ENCODE measurements at regions not wholly inside any gene's neighbourhood (a gene's known extent, or its start where the extent isn't known, plus 50 kb on each side); places are given as distances from the start of the nearest gene placed in this dataset.

GRCh38 chr5:171509467-171509866 is 90.0 kb downstream of the FGF18 start:
- no peak for DNase-seq (ENCODE audit: low spot score)
- in situ Hi-C loops (cut with HindIII; ENCODE audit: low sequenced_read_pairs), result no loop called here

DNA sequence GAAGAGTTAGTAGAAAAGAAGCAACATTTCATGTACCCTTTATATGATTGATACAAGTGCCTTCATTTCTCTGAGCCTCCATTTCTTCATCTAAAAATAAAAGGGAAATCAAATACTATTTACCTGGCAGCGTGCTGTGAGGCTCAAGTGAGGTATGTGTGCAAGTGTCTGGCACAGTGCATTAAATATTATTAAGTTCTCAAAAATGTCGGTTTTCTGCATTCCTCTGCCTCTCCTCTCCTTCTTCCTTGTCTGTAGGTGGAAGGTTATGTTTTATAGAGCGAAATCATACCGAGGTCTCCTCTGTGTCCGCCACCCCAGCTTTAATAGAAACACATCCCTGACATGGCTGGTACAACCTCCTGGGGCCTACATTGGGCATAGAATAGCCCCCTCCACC is 93.0 kb downstream of the FGF18 start:
- no peak for DNase-seq (ENCODE audit: low spot score)
- in situ Hi-C loops (cut with HindIII; ENCODE audit: low sequenced_read_pairs), result no loop called here

- in situ Hi-C loops (cut with HindIII; ENCODE audit: low sequenced_read_pairs), result no loop called here
- no peak for DNase-seq (ENCODE audit: low spot score)
These were observed 94.1 kb downstream of the FGF18 start for GRCh38 chr5:171513591-171513990.

DNA sequence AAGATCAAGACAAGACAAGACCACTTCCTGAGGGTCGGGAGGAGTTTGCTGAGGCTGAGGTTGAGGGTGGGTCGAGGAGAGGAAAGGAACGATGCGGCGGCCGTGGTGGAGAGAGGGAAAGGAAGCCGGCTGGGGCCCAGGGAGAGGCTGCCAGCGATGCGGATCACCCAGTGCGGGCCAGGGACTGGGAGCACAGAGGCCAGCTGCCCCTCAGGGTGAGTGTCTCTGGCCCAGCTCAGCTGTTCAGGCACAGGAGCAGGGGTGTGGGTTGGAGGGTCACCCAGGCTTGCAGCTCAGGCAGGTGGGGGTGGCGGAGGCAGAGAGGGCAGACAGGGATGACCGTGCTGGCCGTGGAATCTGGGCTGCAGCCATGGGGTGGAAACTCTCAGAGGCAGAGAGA is 99.5 kb downstream of the FGF18 start:
- DNase-seq (ENCODE audit: low spot score), result no peak
- in situ Hi-C loops (cut with HindIII; ENCODE audit: low sequenced_read_pairs), result no loop called here

DNA sequence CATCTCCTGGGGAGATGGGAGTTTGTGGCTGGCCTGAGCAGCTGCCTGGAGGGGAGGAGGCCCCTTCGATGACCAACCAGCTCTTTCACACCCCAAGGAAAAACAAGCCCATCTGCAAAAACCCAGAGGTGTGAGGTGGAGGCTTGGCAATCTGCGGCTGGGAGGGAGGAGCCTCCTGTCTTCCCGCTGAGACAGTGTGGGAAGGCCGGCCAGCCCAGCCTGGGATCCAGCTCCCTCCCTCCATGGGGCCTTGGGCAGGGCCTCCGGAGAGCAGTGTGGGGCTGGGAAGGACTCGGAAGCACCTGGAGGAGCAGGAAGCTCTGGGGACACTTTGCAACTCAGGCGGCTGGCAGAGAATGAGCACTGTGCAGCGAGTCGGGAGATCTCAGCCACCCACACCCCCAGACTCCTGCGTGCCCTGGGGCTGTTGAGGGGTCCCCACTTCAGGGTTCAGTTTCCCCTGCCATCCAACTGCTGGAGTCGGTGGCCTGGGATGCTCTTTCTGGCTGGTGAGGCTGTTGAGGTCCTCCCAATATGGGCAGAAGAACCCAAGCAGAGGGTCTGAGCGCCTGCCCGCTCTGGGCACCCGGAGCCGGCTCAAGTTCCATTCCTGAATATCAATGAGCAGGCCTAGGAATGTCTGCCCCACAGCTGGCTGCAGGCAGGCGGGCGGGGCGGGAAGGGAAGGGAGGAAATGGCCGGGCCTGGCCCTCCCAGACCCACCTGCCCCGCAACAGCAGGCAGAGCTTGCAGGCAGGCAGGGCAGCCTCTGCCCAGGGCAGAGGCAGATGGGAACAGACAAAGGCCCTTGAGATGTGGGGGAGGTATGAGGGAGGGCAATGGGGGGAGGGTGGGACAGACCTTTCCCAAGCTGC is 101.1 kb downstream of the FGF18 start:
- DNase-seq (ENCODE audit: low spot score), result no peak
- in situ Hi-C loops (cut with HindIII; ENCODE audit: low sequenced_read_pairs), result no loop called here

DNA sequence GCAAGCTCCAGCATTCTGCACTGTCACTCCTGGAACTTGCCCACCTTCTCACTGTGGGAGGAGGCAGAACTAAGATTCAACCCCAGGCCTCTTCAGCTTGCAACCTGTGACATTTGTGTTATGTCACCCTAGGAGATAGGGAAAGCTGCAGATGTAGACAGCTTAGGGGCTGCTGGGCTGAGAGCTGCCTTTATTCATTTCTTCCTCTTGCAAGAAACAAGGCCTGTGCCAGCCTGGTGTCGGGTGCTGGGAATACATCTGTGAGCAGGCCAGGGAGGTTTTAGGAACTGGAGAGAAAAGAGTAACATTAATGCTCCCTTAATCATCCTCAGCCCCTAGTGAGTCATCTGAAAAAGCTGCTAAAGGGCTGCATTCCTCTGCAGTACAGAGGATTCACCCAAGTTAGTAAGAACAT is 101.8 kb downstream of the FGF18 start:
- DNase-seq (ENCODE audit: low spot score), result no peak
- in situ Hi-C loops (cut with HindIII; ENCODE audit: low sequenced_read_pairs), result no loop called here

- in situ Hi-C loops (cut with HindIII; ENCODE audit: low sequenced_read_pairs), result no loop called here
These were observed 102.2 kb downstream of the FGF18 start for GRCh38 chr5:171521679-171522078.

DNA sequence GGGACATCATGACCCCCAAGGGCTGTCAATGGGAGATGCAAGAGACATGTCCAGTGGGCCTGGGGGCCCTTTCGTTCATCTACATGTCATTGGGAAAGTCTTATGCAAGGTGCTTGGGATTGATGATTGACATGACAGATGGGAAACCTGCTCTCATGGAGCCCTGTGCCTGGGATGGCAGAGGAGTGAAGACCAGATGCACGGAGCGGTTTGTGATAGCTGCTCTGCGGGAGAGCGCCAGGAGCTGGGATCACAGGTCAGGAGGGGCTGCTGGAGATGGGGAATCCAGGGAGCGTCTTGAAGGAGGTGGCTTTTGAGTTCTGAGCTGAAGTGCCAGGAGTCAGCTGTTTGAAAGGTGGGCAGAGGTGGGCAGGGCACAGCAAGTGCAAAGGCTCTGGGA is 104.3 kb downstream of the FGF18 start:
- in situ Hi-C loops (cut with HindIII; ENCODE audit: low sequenced_read_pairs), result no loop called here
- DNase-seq (ENCODE audit: low spot score), result no peak

More at GRCh38 chr5:171521679-171522078, 102.2 kb downstream of the FGF18 start:
- no peak for DNase-seq (ENCODE audit: low spot score)

GRCh38 chr5:171524466-171524865 is 105.0 kb downstream of the FGF18 start:
- in situ Hi-C loops (cut with HindIII; ENCODE audit: low sequenced_read_pairs), result no loop called here
- no peak for DNase-seq (ENCODE audit: low spot score)

DNA sequence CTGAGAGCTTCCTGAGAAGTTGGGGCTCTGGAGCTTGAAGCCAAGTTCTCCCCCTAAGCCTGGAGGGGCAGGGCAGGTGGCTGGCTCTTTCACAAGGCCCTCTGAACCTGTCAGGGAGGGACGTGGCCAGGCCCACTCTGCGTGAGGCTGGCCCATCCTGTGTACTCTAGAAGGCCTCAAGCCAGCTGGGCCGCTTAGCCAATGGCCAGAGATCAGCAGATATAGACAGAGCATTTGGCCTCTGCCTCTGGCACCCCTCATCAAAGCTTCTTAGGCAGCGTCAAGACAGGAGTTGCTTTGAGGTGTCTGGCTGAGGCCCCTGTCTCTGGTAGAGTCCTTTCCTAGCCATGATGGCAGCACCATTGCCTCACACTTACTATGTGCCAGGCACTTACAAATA is 105.6 kb downstream of the FGF18 start:
- no peak for DNase-seq (ENCODE audit: low spot score)
- in situ Hi-C loops (cut with HindIII; ENCODE audit: low sequenced_read_pairs), result no loop called here

- DNase-seq (ENCODE audit: low spot score), result no peak
- in situ Hi-C loops (cut with HindIII; ENCODE audit: low sequenced_read_pairs), result no loop called here
These were observed 108.6 kb downstream of the FGF18 start for GRCh38 chr5:171528036-171528435.

GRCh38 chr5:171528865-171529614 is 109.6 kb downstream of the FGF18 start:
- in situ Hi-C loops (cut with HindIII; ENCODE audit: low sequenced_read_pairs), result no loop called here
- no peak for DNase-seq (ENCODE audit: low spot score)

GRCh38 chr5:171531638-171532037 is 112.2 kb downstream of the FGF18 start:
- no peak for DNase-seq (ENCODE audit: low spot score)
- in situ Hi-C loops (cut with HindIII; ENCODE audit: low sequenced_read_pairs), result no loop called here

DNA sequence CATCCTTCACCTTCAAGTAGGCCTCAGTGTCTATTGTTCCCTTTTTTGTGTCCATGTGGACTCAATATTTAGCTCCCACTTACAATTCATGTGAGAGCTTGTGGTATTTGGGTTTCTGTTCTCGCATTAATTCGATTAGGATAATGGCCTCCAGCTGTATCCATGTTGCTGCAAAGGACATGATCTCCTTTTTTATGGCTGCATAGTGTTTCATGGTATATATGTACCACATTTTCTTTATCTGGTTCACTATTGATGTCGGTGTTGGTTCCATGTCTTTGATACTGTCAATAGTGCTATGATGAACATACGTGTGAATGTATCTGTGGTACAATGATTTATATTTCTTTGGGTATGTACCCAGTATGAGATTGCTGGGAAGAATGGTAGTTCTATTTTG is 113.7 kb downstream of the FGF18 start:
- in situ Hi-C loops (cut with HindIII; ENCODE audit: low sequenced_read_pairs), result no loop called here
- no peak for DNase-seq (ENCODE audit: low spot score)

GRCh38 chr5:171534043-171534895 is 114.8 kb downstream of the FGF18 start:
- in situ Hi-C loops (cut with HindIII; ENCODE audit: low sequenced_read_pairs), result no loop called here
- DNase-seq (ENCODE audit: low spot score), result no peak

DNA sequence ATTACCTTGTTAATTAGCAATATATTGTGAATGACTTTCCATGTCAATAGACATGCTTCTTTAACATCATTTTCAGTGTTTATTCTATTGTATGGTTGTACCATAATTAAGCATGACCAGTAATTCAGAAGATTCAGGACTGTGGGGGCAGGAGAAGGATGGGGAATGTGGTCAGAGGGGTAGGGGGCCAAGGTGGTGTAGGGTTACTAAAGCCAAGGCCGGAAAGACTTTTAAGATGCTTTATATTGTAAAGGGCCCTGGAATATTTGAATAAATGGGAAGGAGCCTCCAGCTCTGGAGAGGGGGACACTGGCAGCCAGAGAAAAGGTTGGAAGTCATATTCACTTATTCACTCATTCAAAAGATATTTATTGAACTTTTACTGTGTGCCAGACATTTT is 115.7 kb downstream of the FGF18 start:
- DNase-seq (ENCODE audit: low spot score), result no peak
- in situ Hi-C loops (cut with HindIII; ENCODE audit: low sequenced_read_pairs), result no loop called here

GRCh38 chr5:171537070-171537849 is 117.8 kb downstream of the FGF18 start:
- in situ Hi-C loops (cut with HindIII; ENCODE audit: low sequenced_read_pairs), result no loop called here
- no peak for DNase-seq (ENCODE audit: low spot score)

DNA sequence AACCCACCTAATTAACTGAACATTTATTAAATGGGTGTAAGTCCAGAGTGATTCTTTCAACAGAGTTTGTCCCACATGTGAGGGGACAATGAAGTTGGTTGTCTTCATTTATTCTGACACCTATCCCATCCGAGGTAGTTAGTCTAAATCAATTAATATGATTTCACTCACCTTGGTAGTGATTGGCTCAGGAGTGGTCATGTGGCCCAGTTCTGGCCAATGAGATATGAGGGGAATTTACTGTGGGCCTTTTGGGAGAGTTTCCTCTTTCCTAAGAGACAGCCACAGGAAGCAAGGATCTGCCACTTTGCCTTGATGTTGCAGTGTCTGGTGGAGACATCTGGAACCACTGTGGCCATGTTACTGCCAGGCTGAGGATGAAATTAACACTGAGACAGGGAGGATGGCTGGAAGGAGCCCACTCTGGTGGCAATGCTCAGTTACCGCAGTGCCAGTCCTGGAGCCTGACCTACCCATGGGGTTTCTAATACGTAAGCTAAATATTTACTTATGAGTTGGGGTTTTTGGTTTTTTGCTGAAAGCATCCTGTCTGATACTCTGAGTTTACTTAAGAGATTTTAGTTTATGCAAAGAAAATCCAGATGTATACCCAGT is 118.6 kb downstream of the FGF18 start:
- in situ Hi-C loops (cut with HindIII; ENCODE audit: low sequenced_read_pairs), result no loop called here
- DNase-seq (ENCODE audit: low spot score), result no peak

GRCh38 chr5:171538681-171539080 is 119.2 kb downstream of the FGF18 start:
- no peak for DNase-seq (ENCODE audit: low spot score)
- in situ Hi-C loops (cut with HindIII; ENCODE audit: low sequenced_read_pairs), result no loop called here
